Upper lobe of right lung (tissue), 1 donor: ENCODE measurements at regions not wholly inside any gene's neighbourhood (a gene's known extent, or its start where the extent isn't known, plus 50 kb on each side); places are given as distances from the start of the nearest gene placed in this dataset.

ENCODE experiments used
- ATAC-seq: fragments of 200-7000 bp; cut with Tn5 transposase; one replicate; pipeline ENCODE4 v1.9.1; 2020; ENCODE audit warnings: mild to moderate bottlenecking, moderate library complexity
- DNase-seq: peaks from one replicate; pipeline ENCODE4 v3.0.0-alpha.2; 2020
- H3K27ac ChIP-seq: fragments of 200-600 bp; one replicate; pipeline ENCODE4 v1.8.0; 2022
- H3K27me3 ChIP-seq: fragments of 200-600 bp; one replicate; pipeline ENCODE4 v1.8.0; 2022; ENCODE audit warnings: mild to moderate bottlenecking
- H3K36me3 ChIP-seq: fragments of 200-600 bp; one replicate; pipeline ENCODE4 v1.8.0; 2022
- H3K4me1 ChIP-seq: fragments of 200-600 bp; one replicate; pipeline ENCODE4 v1.8.0; 2022
- H3K4me3 ChIP-seq: fragments of 200-600 bp; one replicate; pipeline ENCODE4 v1.8.0; 2022; ENCODE audit warnings: mild to moderate bottlenecking
- H3K9me3 ChIP-seq: fragments of 200-600 bp; one replicate; pipeline ENCODE4 v1.8.0; 2022
- CTCF ChIP-seq: fragments of 200-600 bp; IDR thresholded peaks from one replicate; pipeline ENCODE4 v1.8.0; 2022; ENCODE audit warnings: antibody characterized with exemption
- intact Hi-C: fragments of 100-400 bp; cut with DNase I; formaldehyde crosslinking; loops from one replicate; pipeline ENCODE4 v1.11.0; 2022
- donor health status: DM: no; HTN: yes; CAD: no; lungs with severe emphysema.

GRCh38 chr2:217289177-217289906 is 429.5 kb upstream of the TNP1 start:
- ATAC-seq = no peak
- intact Hi-C loops = no loop called here

GRCh38 chr2:217288472-217289063 is 428.7 kb upstream of the TNP1 start:
- no peaks in the 10 kb centered on the region for H3K9me3 ChIP-seq
- intact Hi-C loops = no loop called here
- no peaks in the 10 kb centered on the region for H3K27me3 ChIP-seq
- H3K4me3 ChIP-seq = no peak overlapping the region
- no peaks in the 10 kb centered on the region for H3K4me1 ChIP-seq
- no peak overlapping the region for H3K27ac ChIP-seq
- ATAC-seq = no peak
- TF ChIP-seq CTCF = no peak
- no peaks in the 10 kb centered on the region for H3K36me3 ChIP-seq
- no peak for DNase-seq

More at GRCh38 chr2:217289177-217289906, 429.5 kb upstream of the TNP1 start:
- DNase-seq = no peak
- Histone ChIP-seq H3K27ac (no peak overlapping the region), H3K4me3 (no peak overlapping the region), H3K4me1 (no peaks in the 10 kb centered on the region), H3K9me3 (no peaks in the 10 kb centered on the region), H3K36me3 (no peaks in the 10 kb centered on the region), H3K27me3 (no peaks in the 10 kb centered on the region)
- no peak for TF ChIP-seq CTCF

GRCh38 chr2:217286833-217287232 is 427.0 kb upstream of the TNP1 start:
- DNase-seq (no peak), ATAC-seq (no peak)
- no peak overlapping the region for H3K27ac ChIP-seq
- no peak for TF ChIP-seq CTCF
- H3K4me1 ChIP-seq = no peaks in the 10 kb centered on the region
- H3K9me3 ChIP-seq = no peaks in the 10 kb centered on the region
- no peak overlapping the region for H3K4me3 ChIP-seq
- H3K27me3 ChIP-seq = no peaks in the 10 kb centered on the region
- intact Hi-C loops = no loop called here
- no peaks in the 10 kb centered on the region for H3K36me3 ChIP-seq

- Histone ChIP-seq H3K4me1 (no peaks in the 10 kb centered on the region), H3K36me3 (no peaks in the 10 kb centered on the region), H3K9me3 (no peaks in the 10 kb centered on the region), H3K4me3 (no peak overlapping the region), H3K27me3 (no peaks in the 10 kb centered on the region), H3K27ac (no peak overlapping the region)
- DNase-seq (no peak), ATAC-seq (no peak)
- TF ChIP-seq CTCF = no peak
- intact Hi-C loops = no loop called here
Observed at GRCh38 chr2:217285926-217286325, 426.1 kb upstream of the TNP1 start.

GRCh38 chr2:217283460-217283859 is 423.6 kb upstream of the TNP1 start:
- H3K9me3 ChIP-seq = no peaks in the 10 kb centered on the region
- no peaks in the 10 kb centered on the region for H3K27me3 ChIP-seq
- no peak overlapping the region for H3K4me3 ChIP-seq
- DNase-seq = no peak
- ATAC-seq = no peak
- TF ChIP-seq CTCF = no peak
- intact Hi-C loops = no loop called here
- no peak overlapping the region for H3K27ac ChIP-seq
- no peaks in the 10 kb centered on the region for H3K36me3 ChIP-seq
- H3K4me1 ChIP-seq = no peaks in the 10 kb centered on the region
